GM18868 (cell line): ENCODE measurements at regions not wholly inside any gene's neighbourhood (a gene's known extent, or its start where the extent isn't known, plus 50 kb on each side); places are given as distances from the start of the nearest gene placed in this dataset.

ENCODE experiments used
- ATAC-seq: cut with Tn5 transposase; IDR thresholded peaks from one replicate; pipeline ENCODE4 v1.9.1; 2021; ENCODE audit warnings: mild to moderate bottlenecking, moderate library complexity; ENCODE audit not compliant: unreplicated experiment

- ATAC-seq, result no peak
Observed at GRCh38 chr13:33512880-33513554, 227.5 kb upstream of the STARD13 start.

- ATAC-seq, result no peak
Observed at GRCh38 chr13:33514362-33514761, 228.8 kb upstream of the STARD13 start.

- ATAC-seq, result no peak
Observed at GRCh38 chr13:33515146-33515545, 229.6 kb upstream of the STARD13 start.

- ATAC-seq, result peak; percentile 46
Observed at GRCh38 chr13:33518452-33518851, 232.9 kb upstream of the STARD13 start.

- no peak for ATAC-seq
Observed at GRCh38 chr13:33519561-33520467, 234.3 kb upstream of the STARD13 start.

GRCh38 chr13:33520468-33520839 lies 234.9 kb upstream of the STARD13 start:
- ATAC-seq, result no peak

- ATAC-seq, result no peak
Observed at GRCh38 chr13:33524086-33524485, 238.5 kb upstream of the STARD13 start.

GRCh38 chr13:33525763-33526162 lies 240.2 kb upstream of the STARD13 start:
- ATAC-seq, result no peak

- no peak for ATAC-seq
Observed at GRCh38 chr13:33526718-33527117, 241.2 kb upstream of the STARD13 start.

- ATAC-seq, result no peak
Observed at GRCh38 chr13:33528896-33529295, 243.3 kb upstream of the STARD13 start.

GRCh38 chr13:33531484-33531883 lies 245.9 kb upstream of the STARD13 start:
- ATAC-seq, result no peak

GRCh38 chr13:33535061-33535460 lies 249.5 kb upstream of the STARD13 start:
- no peak for ATAC-seq

- no peak for ATAC-seq
Observed at GRCh38 chr13:33536601-33537000, 251.0 kb upstream of the STARD13 start.

- no peak for ATAC-seq
Observed at GRCh38 chr13:33537026-33537425, 251.5 kb upstream of the STARD13 start.

- ATAC-seq, result peak; percentile 32
Observed at GRCh38 chr13:33537676-33538075, 252.1 kb upstream of the STARD13 start.

- ATAC-seq, result no peak
Observed at GRCh38 chr13:33541456-33541855, 255.9 kb upstream of the STARD13 start.

GRCh38 chr13:33541962-33542308 lies 256.4 kb upstream of the STARD13 start:
- ATAC-seq, result peak; percentile 3

GRCh38 chr13:33542309-33543088 lies 256.9 kb upstream of the STARD13 start:
- peak; percentile 83 for ATAC-seq

- ATAC-seq, result peak; percentile 10
Observed at GRCh38 chr13:33543089-33543459, 257.5 kb upstream of the STARD13 start.

GRCh38 chr13:33543631-33544265 lies 258.2 kb upstream of the STARD13 start:
- no peak for ATAC-seq

GRCh38 chr13:33544308-33544707 lies 258.8 kb upstream of the STARD13 start:
- ATAC-seq, result no peak
